Breast epithelium (tissue), 3 donors: ENCODE measurements at regions not wholly inside any gene's neighbourhood (a gene's known extent, or its start where the extent isn't known, plus 50 kb on each side); places are given as distances from the start of the nearest gene placed in this dataset.

Experiments used
- CTCF ChIP-seq, 3 donors: fragments of 450-650 bp; IDR thresholded peaks; one replicate each; pipeline ENCODE4 v1.5.1; 2016 to 2017; ENCODE audit warnings: antibody characterized with exemption in 3 of 3, mild to moderate bottlenecking in 3 of 3, moderate library complexity in 3 of 3
- POLR2A ChIP-seq: fragments of 450-650 bp; IDR thresholded peaks from one replicate; pipeline ENCODE4 v1.6.1; 2016; ENCODE audit warnings: antibody characterized with exemption, mild to moderate bottlenecking, moderate library complexity

- TF ChIP-seq CTCF (IDR thresholded peaks at IDR 0.05) (no peak), POLR2A (no peak)
Measured at GRCh38 chr9:7659766-7660165, 139.8 kb downstream of the DMAC1 start.
